GM12878 (cell line): ENCODE measurements at regions not wholly inside any gene's neighbourhood (a gene's known extent, or its start where the extent isn't known, plus 50 kb on each side); places are given as distances from the start of the nearest gene placed in this dataset.

Experiments
- ATAC-seq: fragments of 200-7000 bp; cut with Tn5 transposase; 3 replicates; pipeline ENCODE4 v1.9.1; 2020; ENCODE audit warnings: mild to moderate bottlenecking, moderate library complexity
- BruUV-seq: library from RNA; stranded (reverse); fragments of 400-500 nt; replicated peaks from 2 replicates; lab custom pipeline; 2021; lab: Mats Ljungman, UMichigan
- CTCF ChIA-PET: fragments of 300-600 bp; sonication (Branson Sonifier 250); formaldehyde crosslinking; extraction: SDS; loops from one replicate; lab custom pipeline; 2021; ENCODE audit warnings: inconsistent platforms; lab: Yijun Ruan, JAX
- POLR2A ChIA-PET: fragments of 350-600 bp; formaldehyde crosslinking; extraction: SDS; loops from one replicate; lab custom pipeline; 2021; ENCODE audit warnings: inconsistent platforms; lab: Charles Lee
- RAD21 ChIA-PET: fragments of 300-600 bp; sonication (Branson Sonifier 250); formaldehyde crosslinking; loops from one replicate; lab custom pipeline; 2023; ENCODE audit warnings: antibody characterized with exemption; ENCODE audit not compliant: unreplicated experiment; lab: Charles Lee
- SMC1A ChIA-PET: fragments of 300-600 bp; sonication (Branson Sonifier 250); formaldehyde crosslinking; loops from one replicate; lab custom pipeline; 2023; ENCODE audit not compliant: unreplicated experiment, uncharacterized antibody; lab: Charles Lee
- DNase-seq: peaks from one replicate; pipeline ENCODE4 v3.0.0-alpha.2; 2011; ENCODE audit warnings: low read depth, low spot score
- FAIRE-seq: peaks from 3 replicates; lab custom pipeline; 2011; peaks lifted over from hg19 to GRCh38; lab: Jason Lieb, UNC
- H2AFZ ChIP-seq: 2 replicates; pipeline ENCODE4 v1.6.0; 2011; ENCODE audit warnings: low read depth, low read length, control low read depth; ENCODE audit not compliant: control insufficient read depth
- H3K27ac ChIP-seq: 2 replicates; pipeline ENCODE4 v1.5.1; 2011; ENCODE audit warnings: control low read depth; ENCODE audit not compliant: control insufficient read depth, insufficient read depth
- H3K27me3 ChIP-seq, 2 experiments: replicated peaks in 1 of 2; 2 replicates each; pipeline versions ENCODE4 v1.6.0 to v1.6.1; 2011; ENCODE audit warnings: low read length in 1 of 2; ENCODE audit not compliant: control insufficient read depth in 2 of 2, insufficient read depth in 2 of 2
- H3K36me3 ChIP-seq, 2 experiments: 2 replicates each; pipeline ENCODE4 v1.5.1; 2011; ENCODE audit warnings: low read length in 1 of 2; ENCODE audit not compliant: control insufficient read depth in 2 of 2, insufficient read depth in 2 of 2
- H3K4me1 ChIP-seq: 2 replicates; pipeline ENCODE4 v1.6.1; 2011; ENCODE audit warnings: mild to moderate bottlenecking, low read length, moderate library complexity, mixed read lengths; ENCODE audit not compliant: control insufficient read depth, insufficient read depth
- H3K4me2 ChIP-seq: 2 replicates; pipeline ENCODE4 v1.6.0; 2011; ENCODE audit warnings: control low read depth; ENCODE audit not compliant: control insufficient read depth, insufficient read depth
- H3K4me3 ChIP-seq: fragments of 200-600 bp; sonication (generic); 2 replicates; pipeline ENCODE4 v1.5.1; 2016
- H3K79me2 ChIP-seq: 2 replicates; pipeline ENCODE4 v1.6.0; 2011; ENCODE audit warnings: low read length; ENCODE audit not compliant: control insufficient read depth, insufficient read depth
- H3K9ac ChIP-seq: 2 replicates; pipeline ENCODE4 v1.8.0; 2011; ENCODE audit warnings: low read length, control low read depth, mixed read lengths; ENCODE audit not compliant: control insufficient read depth, insufficient read depth
- H3K9me3 ChIP-seq: replicated peaks from 3 replicates; pipeline ENCODE4 v1.5.1; 2011; ENCODE audit warnings: mild to moderate bottlenecking, low read length; ENCODE audit not compliant: control insufficient read depth, insufficient read depth
- H4K20me1 ChIP-seq: 2 replicates; pipeline ENCODE4 v1.6.0; 2011; ENCODE audit not compliant: control insufficient read depth, insufficient read depth
- ATF3 ChIP-seq: IDR thresholded peaks from 2 replicates; pipeline ENCODE4 v1.6.1; 2011; ENCODE audit warnings: low read depth, mild to moderate bottlenecking, low read length, moderate library complexity, borderline replicate concordance; ENCODE audit errors: extremely low read depth
- CHD4 ChIP-seq: fragments of 200-600 bp; sonication (generic); IDR thresholded peaks from 2 replicates; pipeline ENCODE4 v1.6.1; 2016; ENCODE audit warnings: mild to moderate bottlenecking
- CTCF ChIP-seq, 3 experiments: IDR thresholded peaks in 2 of 3; conservative IDR thresholded peaks in 1 of 3; 2 replicates each; pipeline ENCODE4 v1.5.1; 2011; ENCODE audit warnings: low read depth in 3 of 3, low read length in 3 of 3, mild to moderate bottlenecking in 3 of 3, control low read depth in 2 of 3, moderate library complexity in 2 of 3, inconsistent platforms in 1 of 3, mixed read lengths in 1 of 3; ENCODE audit not compliant: control insufficient read depth in 2 of 3, insufficient read depth in 1 of 3; ENCODE audit errors: extremely low read depth in 1 of 3
- EP300 ChIP-seq, 2 experiments: fragments of 150-350 bp in 1 of 2; IDR thresholded peaks; 2 replicates each; pipeline ENCODE4 v1.6.1; 2011 to 2012; ENCODE audit warnings: low read depth in 2 of 2, low read length in 2 of 2, borderline replicate concordance in 1 of 2, improper control_type of control experiment in 1 of 2, inconsistent platforms in 1 of 2; ENCODE audit not compliant: control insufficient read depth in 1 of 2
- MTA3 ChIP-seq: IDR thresholded peaks from 2 replicates; pipeline ENCODE4 v1.6.1; 2012; ENCODE audit warnings: low read length, inconsistent platforms, borderline replicate concordance
- POU2F2 ChIP-seq: IDR thresholded peaks from 3 replicates; pipeline ENCODE4 v1.6.1; 2011; ENCODE audit warnings: low read depth, mild to moderate bottlenecking, low read length, borderline replicate concordance
- SMAD1 ChIP-seq: fragments of 450-650 bp; IDR thresholded peaks from 2 replicates; pipeline ENCODE4 v1.6.1; 2018; ENCODE audit warnings: mild to moderate bottlenecking, low read depth; ENCODE audit not compliant: partially characterized antibody
- SRF ChIP-seq, 2 experiments: IDR thresholded peaks; 2 replicates each; pipeline ENCODE4 v1.6.1; 2011; ENCODE audit warnings: low read depth in 2 of 2, low read length in 2 of 2, mild to moderate bottlenecking in 1 of 2, moderate library complexity in 1 of 2
- TARDBP ChIP-seq: IDR thresholded peaks from 2 replicates; pipeline ENCODE4 v1.6.1; 2016; ENCODE audit warnings: borderline replicate concordance
- TCF12 ChIP-seq: IDR thresholded peaks from 2 replicates; pipeline ENCODE4 v1.6.1; 2011; ENCODE audit warnings: low read depth, mild to moderate bottlenecking, low read length
- ZBED1 ChIP-seq: IDR thresholded peaks from 2 replicates; pipeline ENCODE4 v1.6.1; 2016; ENCODE audit warnings: borderline replicate concordance
- ZBTB11 ChIP-seq: fragments of 450-650 bp; formaldehyde crosslinking; IDR thresholded peaks from 2 replicates; pipeline ENCODE4 v1.5.0; 2022; ENCODE audit warnings: mild to moderate bottlenecking, missing genetic modification characterization
- WGBS: methylation state at CpG from one replicate; pipeline ENCODE4 v1.1.6; 2016; ENCODE audit warnings: low lambda C conversion rate; ENCODE audit not compliant: insufficient replicate concordance, insufficient coverage; ENCODE audit errors: missing lambda C conversion rate; 5-methylcytosine and 5-hydroxymethylcytosine counted together
- in situ Hi-C: fragments of 300-500 bp; cut with MboI; formaldehyde crosslinking; loops from 9 replicates; pipeline ENCODE4 v1.14.3; 2018; ENCODE audit warnings: mixed read lengths
- intact Hi-C: fragments of 100-400 bp; cut with micrococcal nuclease; formaldehyde crosslinking; loops from one replicate; pipeline ENCODE4 v1.14.2; 2022; ENCODE audit not compliant: unreplicated experiment

DNA sequence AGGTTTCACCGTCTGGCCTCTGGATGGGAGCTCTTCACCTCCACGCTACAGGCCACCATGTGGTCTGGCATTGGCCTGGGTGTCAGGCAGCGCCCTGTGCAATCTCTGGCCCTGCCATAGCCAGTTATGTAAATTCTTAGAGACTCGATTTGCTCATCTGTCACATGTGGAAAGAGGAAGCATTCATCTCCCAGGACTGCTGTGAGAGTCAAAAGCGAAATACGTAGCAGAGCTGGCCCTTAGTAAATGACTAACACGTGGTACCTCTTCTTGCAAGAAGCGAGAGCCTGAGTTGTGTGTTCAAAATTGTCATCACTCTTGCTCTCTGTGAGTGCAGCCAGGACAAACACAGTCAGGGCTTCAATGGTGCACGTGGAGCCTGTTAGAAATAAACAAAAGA, 159.0 kb upstream of the BACE2 start:
- 14% methylated on average over 9 of the region's 9 CpGs for WGBS
- no peaks in the 10 kb centered on the region; the same call in 2 of the 3 replicates for H3K9me3 ChIP-seq
- H2AFZ ChIP-seq, result no peak overlapping the region
- no peaks in the 10 kb centered on the region for H3K36me3 ChIP-seq
- no peaks in the 10 kb centered on the region for H3K79me2 ChIP-seq
- no peak for ATAC-seq
- CTCF ChIA-PET, result no interaction called here
- intact Hi-C loops, result no loop called here
- RAD21 ChIA-PET, result no interaction called here
- FAIRE-seq, result no peak
- no peaks in the 10 kb centered on the region for H4K20me1 ChIP-seq
- no peak overlapping the region for H3K27ac ChIP-seq
- H3K27me3 ChIP-seq, result no peaks in the 10 kb centered on the region
- no peak overlapping the region for H3K4me3 ChIP-seq
- TF ChIP-seq SRF (IDR thresholded peaks at IDR 0.05; ENCODE audit: low read depth in 2 of 2, low read length in 2 of 2), result no peak
- TF ChIP-seq TARDBP, result no peak
- TF ChIP-seq SMAD1, result no peak
- no peak for TF ChIP-seq CHD4
- no peak for TF ChIP-seq CTCF (IDR thresholded peaks at IDR 0.05 in 2 of 3, conservative IDR thresholded peaks at IDR 0.05 in 1 of 3; ENCODE audit: control insufficient read depth in 2 of 3, extremely low read depth in 1 of 3, insufficient read depth in 1 of 3, low read depth in 3 of 3, low read length in 3 of 3)
- no peak for TF ChIP-seq POU2F2
- TF ChIP-seq ATF3, result no peak
- TF ChIP-seq EP300 (IDR thresholded peaks at IDR 0.05; ENCODE audit: borderline replicate concordance in 1 of 2, control insufficient read depth in 1 of 2, low read depth in 2 of 2, low read length in 2 of 2), result no peak
- no peak for TF ChIP-seq ZBTB11 (CRISPR knock-in tag)
- TF ChIP-seq ZBED1, result no peak
- TF ChIP-seq TCF12, result no peak
- no peak for TF ChIP-seq MTA3
- TF ChIP-seq, all 136 proteins: peak for 0
- SMC1A ChIA-PET, result no interaction called here
- no TSS peak for BruUV-seq
- no peak overlapping the region for H3K4me2 ChIP-seq
- in situ Hi-C loops, result no loop called here
- no peak overlapping the region for H3K9ac ChIP-seq
- DNase-seq, result no peak
- POLR2A ChIA-PET, result no interaction called here
- no peaks in the 10 kb centered on the region for H3K4me1 ChIP-seq
